ENCODE measurements at regions not wholly inside any gene's neighbourhood (a gene's known extent, or its start where the extent isn't known, plus 50 kb on each side); places are given as distances from the start of the nearest gene placed in this dataset.

- no peak for ATAC-seq
- TF ChIP-seq TOX (CRISPR knock-in tag; IDR thresholded peaks at IDR 0.05; ENCODE audit: borderline replicate concordance) (no peak), ZC3H10 (CRISPR knock-in tag; IDR thresholded peaks at IDR 0.05) (no peak), ARNTL (CRISPR knock-in tag; IDR thresholded peaks at IDR 0.05; ENCODE audit: borderline replicate concordance, low read depth) (no peak), RARB (CRISPR knock-in tag; IDR thresholded peaks at IDR 0.05) (no peak)
Measured at GRCh38 chr1:94345148-94345721, 73.0 kb upstream of the ABCD3 start.

DNA sequence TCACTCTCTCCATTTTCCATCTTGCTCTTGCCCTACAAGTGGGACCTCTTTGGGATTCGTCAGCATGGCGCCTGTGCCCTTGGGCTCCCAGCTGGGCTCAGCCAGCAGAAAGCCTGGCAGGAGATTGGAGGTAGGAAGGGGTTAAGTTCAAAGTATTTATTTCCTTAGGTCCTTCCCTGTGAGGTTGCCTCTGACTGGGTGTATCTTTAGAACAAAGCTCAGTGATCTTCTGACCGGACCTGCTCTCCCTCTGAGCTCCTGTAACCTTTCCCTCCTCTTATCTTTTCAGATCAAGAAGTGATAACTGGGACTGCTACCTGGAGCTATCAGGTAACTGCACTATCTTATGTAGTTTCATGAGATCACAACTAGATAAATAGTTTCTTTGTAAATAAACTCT lies 75.8 kb upstream of the ABCD3 start:
- ATAC-seq = no peak
- no peak for TF ChIP-seq ZFP3 (CRISPR knock-in tag; IDR thresholded peaks at IDR 0.05)

- ATAC-seq = no peak
- no peak for TF ChIP-seq SNAI2 (CRISPR knock-in tag; IDR thresholded peaks at IDR 0.05)
- TF ChIP-seq RARB (CRISPR knock-in tag; IDR thresholded peaks at IDR 0.05) = no peak
- no peak for TF ChIP-seq ZNF70 (CRISPR knock-in tag; IDR thresholded peaks at IDR 0.05)
- no peak for TF ChIP-seq ESRRG (CRISPR knock-in tag; IDR thresholded peaks at IDR 0.05)
- TF ChIP-seq CSDC2 (CRISPR knock-in tag; IDR thresholded peaks at IDR 0.05) = no peak
- no peak for TF ChIP-seq BACH2 (CRISPR knock-in tag; IDR thresholded peaks at IDR 0.05; ENCODE audit: borderline replicate concordance)
Measured at GRCh38 chr1:94339206-94339927, 78.8 kb upstream of the ABCD3 start.

DNA sequence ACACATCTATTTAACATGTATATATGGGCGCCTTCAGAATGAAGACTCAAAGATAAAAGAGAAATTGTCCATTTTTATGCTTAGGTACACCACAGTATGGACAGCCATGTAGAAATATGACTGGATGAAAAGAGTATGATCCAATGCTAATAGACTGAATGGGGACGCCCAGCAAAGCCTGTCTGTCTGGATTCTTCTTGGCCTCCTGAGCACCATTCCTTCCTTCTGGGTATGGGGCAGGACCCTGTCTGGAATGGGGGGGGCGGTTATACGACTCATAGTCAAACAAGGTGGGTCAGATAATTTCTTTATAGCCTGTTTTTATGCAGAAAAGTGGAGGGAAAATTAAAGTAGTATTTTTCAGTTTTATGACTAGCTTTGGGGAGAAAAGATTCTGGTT lies 81.2 kb upstream of the ABCD3 start:
- no peak for ATAC-seq
- TF ChIP-seq RARB (CRISPR knock-in tag; IDR thresholded peaks at IDR 0.05) (no peak), ARNTL (CRISPR knock-in tag; IDR thresholded peaks at IDR 0.05; ENCODE audit: borderline replicate concordance, low read depth) (no peak), TOX (CRISPR knock-in tag; IDR thresholded peaks at IDR 0.05; ENCODE audit: borderline replicate concordance) (no peak), ZFP3 (CRISPR knock-in tag; IDR thresholded peaks at IDR 0.05) (no peak), ESRRG (CRISPR knock-in tag; IDR thresholded peaks at IDR 0.05) (no peak), BACH2 (CRISPR knock-in tag; IDR thresholded peaks at IDR 0.05; ENCODE audit: borderline replicate concordance) (no peak), ZNF8 (CRISPR knock-in tag; IDR thresholded peaks at IDR 0.05) (no peak), TCF4 (CRISPR knock-in tag; IDR thresholded peaks at IDR 0.05; ENCODE audit: borderline replicate concordance) (no peak), PPARA (CRISPR knock-in tag; IDR thresholded peaks at IDR 0.05; ENCODE audit: borderline replicate concordance) (no peak), SNAI2 (CRISPR knock-in tag; IDR thresholded peaks at IDR 0.05) (no peak), ZC3H10 (CRISPR knock-in tag; IDR thresholded peaks at IDR 0.05) (no peak), ZNF70 (CRISPR knock-in tag; IDR thresholded peaks at IDR 0.05) (no peak), CSDC2 (CRISPR knock-in tag; IDR thresholded peaks at IDR 0.05) (no peak), PATZ1 (CRISPR knock-in tag; IDR thresholded peaks at IDR 0.05; ENCODE audit: borderline replicate concordance) (no peak), OSR1 (CRISPR knock-in tag; IDR thresholded peaks at IDR 0.05) (no peak), GLIS3 (CRISPR knock-in tag; IDR thresholded peaks at IDR 0.05) (no peak), TSHZ2 (CRISPR knock-in tag; IDR thresholded peaks at IDR 0.05) (no peak), ZNF565 (CRISPR knock-in tag; conservative IDR thresholded peaks at IDR 0.05; ENCODE audit: low read depth) (no peak), ISL1 (CRISPR knock-in tag; IDR thresholded peaks at IDR 0.05) (no peak)
- TF ChIP-seq, protein P1, sequence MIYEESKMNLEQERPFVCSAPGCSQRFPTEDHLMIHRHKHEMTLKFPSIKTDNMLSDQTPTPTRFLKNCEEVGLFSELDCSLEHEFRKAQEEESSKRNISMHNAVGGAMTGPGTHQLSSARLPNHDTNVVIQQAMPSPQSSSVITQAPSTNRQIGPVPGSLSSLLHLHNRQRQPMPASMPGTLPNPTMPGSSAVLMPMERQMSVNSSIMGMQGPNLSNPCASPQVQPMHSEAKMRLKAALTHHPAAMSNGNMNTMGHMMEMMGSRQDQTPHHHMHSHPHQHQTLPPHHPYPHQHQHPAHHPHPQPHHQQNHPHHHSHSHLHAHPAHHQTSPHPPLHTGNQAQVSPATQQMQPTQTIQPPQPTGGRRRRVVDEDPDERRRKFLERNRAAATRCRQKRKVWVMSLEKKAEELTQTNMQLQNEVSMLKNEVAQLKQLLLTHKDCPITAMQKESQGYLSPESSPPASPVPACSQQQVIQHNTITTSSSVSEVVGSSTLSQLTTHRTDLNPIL (CRISPR knock-in tag; IDR thresholded peaks at IDR 0.05; ENCODE audit: low read depth) = no peak

GRCh38 chr1:94335950-94336349 lies 82.2 kb upstream of the ABCD3 start:
- no peak for TF ChIP-seq POU6F1 (CRISPR knock-in tag; IDR thresholded peaks at IDR 0.05; ENCODE audit: borderline replicate concordance, low read depth)
- TF ChIP-seq CSRNP3 (CRISPR knock-in tag; IDR thresholded peaks at IDR 0.05) = no peak
- no peak for TF ChIP-seq GLIS3 (CRISPR knock-in tag; IDR thresholded peaks at IDR 0.05)
- no peak for TF ChIP-seq ZNF8 (CRISPR knock-in tag; IDR thresholded peaks at IDR 0.05)
- TF ChIP-seq ESRRG (CRISPR knock-in tag; IDR thresholded peaks at IDR 0.05) = no peak
- ATAC-seq = peak; percentile 94

All from SK-N-SH treated with all-trans-retinoic acid at 6 μM for 48 hours (cell line).